ENCODE measurements at regions not wholly inside any gene's neighbourhood (a gene's known extent, or its start where the extent isn't known, plus 50 kb on each side); places are given as distances from the start of the nearest gene placed in this dataset.

DNA sequence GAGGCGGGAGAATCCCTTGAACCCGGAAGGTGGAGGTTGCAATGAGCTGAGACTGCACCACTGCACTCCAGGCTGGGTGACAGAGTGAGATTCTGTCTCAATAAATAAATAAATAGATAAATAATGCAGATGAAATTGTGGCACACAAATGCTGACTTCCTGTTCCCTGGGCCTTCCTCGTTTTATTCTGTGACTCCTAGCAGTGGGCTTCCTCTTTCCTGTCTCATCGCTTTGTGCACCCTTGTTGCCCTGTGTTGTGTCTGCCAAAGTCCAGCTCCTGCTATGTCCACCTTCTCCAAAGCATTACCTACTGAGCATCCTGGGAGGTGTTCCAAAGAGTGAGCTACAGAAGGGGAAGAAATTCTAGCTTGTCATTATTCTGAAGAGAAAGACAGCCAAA is 100.2 kb upstream of the TIAM2 start:
- ATAC-seq = no peak
- Histone ChIP-seq H3K9ac (ENCODE audit: insufficient read depth in 1 of 2, low read depth in 2 of 2, low read length in 2 of 2) (no peak overlapping the region), H3K27ac (ENCODE audit: extremely low read depth, low read depth, low read length) (no peak overlapping the region), H3K9me1 (ENCODE audit: control insufficient read depth, insufficient read depth, low read length) (no peaks in the 10 kb centered on the region), H4K20me1 (replicated peaks; ENCODE audit: control insufficient read depth, insufficient read depth, low read length) (no peaks in the 10 kb centered on the region), H3K79me2 (ENCODE audit: control insufficient read depth, insufficient read depth, low read length) (no peaks in the 10 kb centered on the region), H3K36me3 (ENCODE audit: control insufficient read depth, insufficient read depth, low read length) (no peaks in the 10 kb centered on the region; the same call in 2 of the 3 replicates), H3K9me3 (replicated peaks; ENCODE audit: control insufficient read depth, insufficient read depth, low read depth, low read length) (no peaks in the 10 kb centered on the region), H3K4me1 (replicated peaks in 1 of 2; ENCODE audit: control insufficient read depth in 2 of 2, insufficient read depth in 2 of 2, low read length in 2 of 2) (no peaks in the 10 kb centered on the region), H2AFZ (ENCODE audit: low read depth, low read length) (no peak overlapping the region), H3K4me2 (ENCODE audit: insufficient read depth, low read length) (no peak overlapping the region), H3K27me3 (ENCODE audit: control insufficient read depth in 2 of 2, insufficient read depth in 2 of 2, low read length in 2 of 2) (no peaks in the 10 kb centered on the region), H3K4me3 (no peak overlapping the region)
- in situ Hi-C loops (cut with MboI) = no loop called here
- TF ChIP-seq RBFOX2 (IDR thresholded peaks at IDR 0.05; ENCODE audit: low read depth, low read length) (no peak), SPI1 (IDR thresholded peaks at IDR 0.05; ENCODE audit: borderline replicate concordance, low read depth, low read length) (peak; percentile 43; the same call in 1 of the 2 replicates)
- intact Hi-C loops (cut with micrococcal nuclease) = no loop called here
- DNase-seq (ENCODE audit: extremely low read depth in 1 of 4, low spot score in 3 of 4) = no peak
- POLR2A ChIA-PET = interaction anchor here (1.0 kb wide), 1 partner anchor 21 kb away, joined by 3 read pairs; no protein-coding TSS in a partner anchor
- CTCF ChIA-PET (ENCODE audit: low intra/inter-chr PET ratio) = no interaction called here
- no peak for FAIRE-seq
- no TSS peak for BruUV-seq (replicated peaks)
- WGBS (ENCODE audit: insufficient coverage, low coverage, missing lambda C conversion rate) = 72% methylated on average over 4 of the region's 4 CpGs

- DNase-seq (ENCODE audit: extremely low read depth in 1 of 4, low spot score in 3 of 4) = no peak
- no peaks in the 10 kb centered on the region for H3K9me1 ChIP-seq (ENCODE audit: control insufficient read depth, insufficient read depth, low read length)
- H3K9ac ChIP-seq (ENCODE audit: insufficient read depth in 1 of 2, low read depth in 2 of 2, low read length in 2 of 2) = no peak overlapping the region
- no peaks in the 10 kb centered on the region for H3K4me1 ChIP-seq (replicated peaks in 1 of 2; ENCODE audit: control insufficient read depth in 2 of 2, insufficient read depth in 2 of 2, low read length in 2 of 2)
- H3K79me2 ChIP-seq (ENCODE audit: control insufficient read depth, insufficient read depth, low read length) = no peaks in the 10 kb centered on the region
- H3K27ac ChIP-seq (ENCODE audit: extremely low read depth, low read depth, low read length) = no peak overlapping the region
- H3K4me3 ChIP-seq = no peak overlapping the region
- no peaks in the 10 kb centered on the region; the same call in 2 of the 3 replicates for H3K36me3 ChIP-seq (ENCODE audit: control insufficient read depth, insufficient read depth, low read length)
- no peak overlapping the region for H3K4me2 ChIP-seq (ENCODE audit: insufficient read depth, low read length)
- in situ Hi-C loops (cut with MboI) (no loop called here), intact Hi-C loops (cut with micrococcal nuclease) (no loop called here)
- ATAC-seq = no peak
- H4K20me1 ChIP-seq (replicated peaks; ENCODE audit: control insufficient read depth, insufficient read depth, low read length) = no peaks in the 10 kb centered on the region
- H2AFZ ChIP-seq (ENCODE audit: low read depth, low read length) = no peak overlapping the region
- CTCF ChIA-PET (ENCODE audit: low intra/inter-chr PET ratio) = no interaction called here
- H3K27me3 ChIP-seq (ENCODE audit: control insufficient read depth in 2 of 2, insufficient read depth in 2 of 2, low read length in 2 of 2) = no peaks in the 10 kb centered on the region
- POLR2A ChIA-PET = interaction anchor here (0.5 to 1.0 kb wide), 2 partner anchors 21 to 244 kb away, joined by 3 read pairs; no protein-coding TSS in a partner anchor
- no peak for FAIRE-seq
- no peaks in the 10 kb centered on the region for H3K9me3 ChIP-seq (replicated peaks; ENCODE audit: control insufficient read depth, insufficient read depth, low read depth, low read length)
- 94% methylated on average over 5 of the region's 6 CpGs for WGBS (ENCODE audit: insufficient coverage, low coverage, missing lambda C conversion rate)
- no TSS peak for BruUV-seq (replicated peaks)
- TF ChIP-seq HDAC1 (IDR thresholded peaks at IDR 0.05) = no peak
- no peak for TF ChIP-seq PHF21A (IDR thresholded peaks at IDR 0.05; ENCODE audit: borderline replicate concordance, low read depth)
- no peak for TF ChIP-seq MED1 (CRISPR knock-in tag; IDR thresholded peaks at IDR 0.05; ENCODE audit: borderline replicate concordance)
- TF ChIP-seq KDM5B (IDR thresholded peaks at IDR 0.05; ENCODE audit: insufficient replicate concordance, low read depth, low read length) = no peak
- TF ChIP-seq SMAD4 (CRISPR knock-in tag; conservative IDR thresholded peaks at IDR 0.05) = no peak
- TF ChIP-seq HNRNPK (IDR thresholded peaks at IDR 0.05; ENCODE audit: low read depth, low read length, poor library complexity, severe bottlenecking) = no peak
- TF ChIP-seq GTF2A2 (tag; IDR thresholded peaks at IDR 0.05) = no peak
- no peak for TF ChIP-seq SMAD2 (IDR thresholded peaks at IDR 0.05; ENCODE audit: low read depth, low read length)
- TF ChIP-seq AFF4 (CRISPR knock-in tag; IDR thresholded peaks at IDR 0.05) = no peak
Measured at GRCh38 chr6:154895841-154896240, 99.3 kb upstream of the TIAM2 start.

Measured in K562 (cell line).